Loucy (cell line): ENCODE measurements at regions not wholly inside any gene's neighbourhood (a gene's known extent, or its start where the extent isn't known, plus 50 kb on each side); places are given as distances from the start of the nearest gene placed in this dataset.

ENCODE experiments used
- H2AFZ ChIP-seq: fragments of 200-600 bp; sonication (generic); 2 replicates; pipeline ENCODE4 v1.6.0; 2016; ENCODE audit warnings: antibody characterized with exemption, mild to moderate bottlenecking, low read length, moderate library complexity
- H3F3A ChIP-seq: fragments of 200-600 bp; 2 replicates; pipeline ENCODE4 v1.6.0; 2016; ENCODE audit warnings: antibody characterized with exemption, low read depth, mild to moderate bottlenecking
- H3K27me3 ChIP-seq: fragments of 200-600 bp; sonication (generic); 2 replicates; pipeline ENCODE4 v1.6.1; 2014; ENCODE audit warnings: low read length, mild to moderate bottlenecking; ENCODE audit not compliant: insufficient read depth, poor library complexity, severe bottlenecking
- H3K36me3 ChIP-seq: fragments of 200-600 bp; sonication (generic); 2 replicates; pipeline ENCODE4 v1.6.1; 2016; ENCODE audit warnings: low read length; ENCODE audit not compliant: insufficient read depth
- H3K4me1 ChIP-seq: fragments of 200-600 bp; sonication (generic); 2 replicates; pipeline ENCODE4 v1.5.1; 2014; ENCODE audit warnings: low read length, mild to moderate bottlenecking; ENCODE audit not compliant: insufficient read depth, poor library complexity, severe bottlenecking
- H3K4me2 ChIP-seq: fragments of 200-600 bp; sonication (generic); 2 replicates; pipeline ENCODE4 v1.6.0; 2014; ENCODE audit warnings: antibody characterized with exemption, low read length, low read depth, mild to moderate bottlenecking; ENCODE audit not compliant: poor library complexity, severe bottlenecking
- H3K4me3 ChIP-seq: fragments of 200-600 bp; sonication (generic); 2 replicates; pipeline ENCODE4 v1.5.1; 2014; ENCODE audit warnings: low read length, mild to moderate bottlenecking, mixed read lengths; ENCODE audit not compliant: poor library complexity, severe bottlenecking
- H3K79me2 ChIP-seq: fragments of 200-600 bp; sonication (generic); 2 replicates; pipeline ENCODE4 v1.6.1; 2014; ENCODE audit warnings: low read length; ENCODE audit not compliant: insufficient read depth
- H3K9ac ChIP-seq: fragments of 200-600 bp; sonication (generic); 2 replicates; pipeline ENCODE4 v1.6.0; 2014; ENCODE audit warnings: mild to moderate bottlenecking, low read depth, low read length, moderate library complexity; ENCODE audit not compliant: poor library complexity, severe bottlenecking
- H3K9me2 ChIP-seq: fragments of 200-600 bp; sonication (generic); replicated peaks from 2 replicates; pipeline ENCODE4 v1.6.1; 2016; ENCODE audit warnings: low read depth, low read length, mixed read lengths
- H3K9me3 ChIP-seq: fragments of 200-600 bp; sonication (generic); 2 replicates; pipeline ENCODE4 v1.6.1; 2014; ENCODE audit warnings: mild to moderate bottlenecking, antibody characterized with exemption, low read length, low read depth; ENCODE audit not compliant: insufficient read depth
- H4K20me1 ChIP-seq: fragments of 200-600 bp; sonication (generic); 2 replicates; pipeline ENCODE4 v1.6.0; 2014; ENCODE audit warnings: antibody characterized with exemption, low read length, mild to moderate bottlenecking; ENCODE audit not compliant: insufficient read depth, poor library complexity, severe bottlenecking
- EZH2phosphoT487 ChIP-seq: fragments of 200-600 bp; IDR thresholded peaks from 2 replicates; pipeline ENCODE4 v1.6.1; 2018; ENCODE audit warnings: antibody characterized with exemption, mild to moderate bottlenecking, moderate library complexity, borderline replicate concordance
- TF ChIP-seq, protein P1 (sequence below): fragments of 200-600 bp; sonication (generic); conservative IDR thresholded peaks from 2 replicates; pipeline ENCODE4 v1.5.1; 2014; ENCODE audit warnings: mild to moderate bottlenecking, antibody characterized with exemption, low read length

- no peaks in the 10 kb centered on the region for H3K79me2 ChIP-seq
- no peaks in the 10 kb centered on the region for H4K20me1 ChIP-seq
- no peak overlapping the region for H2AFZ ChIP-seq
- H3K27me3 ChIP-seq: no peaks in the 10 kb centered on the region
- no peaks in the 10 kb centered on the region for H3K36me3 ChIP-seq
- H3K4me3 ChIP-seq: no peak overlapping the region
- no peaks in the 10 kb centered on the region for H3K4me1 ChIP-seq
- no peak overlapping the region for H3K4me2 ChIP-seq
- H3K9ac ChIP-seq: no peak overlapping the region
- no peaks in the 10 kb centered on the region for H3K9me3 ChIP-seq
- H3K9me2 ChIP-seq: no peaks in the 10 kb centered on the region
- TF ChIP-seq EZH2phosphoT487: no peak
- TF ChIP-seq, protein P1, sequence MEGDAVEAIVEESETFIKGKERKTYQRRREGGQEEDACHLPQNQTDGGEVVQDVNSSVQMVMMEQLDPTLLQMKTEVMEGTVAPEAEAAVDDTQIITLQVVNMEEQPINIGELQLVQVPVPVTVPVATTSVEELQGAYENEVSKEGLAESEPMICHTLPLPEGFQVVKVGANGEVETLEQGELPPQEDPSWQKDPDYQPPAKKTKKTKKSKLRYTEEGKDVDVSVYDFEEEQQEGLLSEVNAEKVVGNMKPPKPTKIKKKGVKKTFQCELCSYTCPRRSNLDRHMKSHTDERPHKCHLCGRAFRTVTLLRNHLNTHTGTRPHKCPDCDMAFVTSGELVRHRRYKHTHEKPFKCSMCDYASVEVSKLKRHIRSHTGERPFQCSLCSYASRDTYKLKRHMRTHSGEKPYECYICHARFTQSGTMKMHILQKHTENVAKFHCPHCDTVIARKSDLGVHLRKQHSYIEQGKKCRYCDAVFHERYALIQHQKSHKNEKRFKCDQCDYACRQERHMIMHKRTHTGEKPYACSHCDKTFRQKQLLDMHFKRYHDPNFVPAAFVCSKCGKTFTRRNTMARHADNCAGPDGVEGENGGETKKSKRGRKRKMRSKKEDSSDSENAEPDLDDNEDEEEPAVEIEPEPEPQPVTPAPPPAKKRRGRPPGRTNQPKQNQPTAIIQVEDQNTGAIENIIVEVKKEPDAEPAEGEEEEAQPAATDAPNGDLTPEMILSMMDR: no peak
- H3F3A ChIP-seq: no peaks in the 10 kb centered on the region
Observed at GRCh38 chr11:92829121-92829520, 140.3 kb upstream of the MTNR1B start.

GRCh38 chr11:92829671-92830070, 139.8 kb upstream of the MTNR1B start:
- Histone ChIP-seq H3K9me3 (no peaks in the 10 kb centered on the region), H3K79me2 (no peaks in the 10 kb centered on the region), H3K27me3 (no peaks in the 10 kb centered on the region), H3K4me2 (no peak overlapping the region), H3F3A (no peaks in the 10 kb centered on the region), H2AFZ (no peak overlapping the region), H4K20me1 (no peaks in the 10 kb centered on the region), H3K4me1 (no peaks in the 10 kb centered on the region), H3K36me3 (no peaks in the 10 kb centered on the region), H3K9me2 (no peaks in the 10 kb centered on the region), H3K4me3 (no peak overlapping the region), H3K9ac (no peak overlapping the region)
- TF ChIP-seq, protein P1: no peak
- no peak for TF ChIP-seq EZH2phosphoT487

GRCh38 chr11:92830377-92831155, 138.9 kb upstream of the MTNR1B start:
- Histone ChIP-seq H3K9ac (no peak overlapping the region), H3K27me3 (no peaks in the 10 kb centered on the region), H3K4me2 (no peak overlapping the region), H3K9me3 (no peaks in the 10 kb centered on the region), H3K4me3 (no peak overlapping the region), H3K36me3 (no peaks in the 10 kb centered on the region), H3K79me2 (no peaks in the 10 kb centered on the region), H3F3A (no peaks in the 10 kb centered on the region), H4K20me1 (no peaks in the 10 kb centered on the region), H3K4me1 (no peaks in the 10 kb centered on the region), H3K9me2 (no peaks in the 10 kb centered on the region), H2AFZ (no peak overlapping the region)
- no peak for TF ChIP-seq EZH2phosphoT487
